T-helper 2 cell treated with Interferon-gamma antibody and Interleukin-4, amounts not matched to agents 100 ng/mL and 5 ng/mL, for 36 hours (primary cell): ENCODE measurements at regions not wholly inside any gene's neighbourhood (a gene's known extent, or its start where the extent isn't known, plus 50 kb on each side); places are given as distances from the start of the nearest gene placed in this dataset.

Experiments
- intact Hi-C: fragments of 100-400 bp; cut with micrococcal nuclease; formaldehyde crosslinking; loops from one replicate; pipeline ENCODE4 v1.15.1; 2023

DNA sequence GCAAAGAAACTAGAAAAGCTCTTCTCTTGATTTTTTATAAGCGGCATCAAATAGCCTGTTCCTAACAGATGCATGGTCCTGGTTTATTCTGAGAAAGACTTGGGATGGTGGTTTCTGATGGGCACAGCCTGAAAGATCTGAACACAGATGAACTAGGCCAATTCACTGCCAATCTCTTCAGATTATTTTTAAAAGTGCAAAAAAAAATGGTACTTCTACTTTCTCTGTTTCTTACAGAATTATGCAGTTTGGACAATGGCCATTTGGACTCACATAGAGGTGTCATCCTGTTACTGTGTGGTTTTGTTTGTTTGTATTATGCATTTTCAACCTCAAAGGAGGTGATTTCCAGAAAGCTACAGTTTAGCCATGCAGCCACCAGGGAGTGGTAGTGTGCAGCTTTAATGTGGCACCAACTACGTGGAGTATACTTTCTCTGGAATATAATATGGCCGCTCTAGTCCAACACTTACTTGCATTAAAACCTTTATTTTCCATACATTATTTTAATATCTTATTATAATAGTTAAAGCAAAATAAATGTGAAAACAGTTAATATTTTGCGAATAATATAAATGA is 469.8 kb upstream of the KIRREL3 start:
- intact Hi-C loops: no loop called here

DNA sequence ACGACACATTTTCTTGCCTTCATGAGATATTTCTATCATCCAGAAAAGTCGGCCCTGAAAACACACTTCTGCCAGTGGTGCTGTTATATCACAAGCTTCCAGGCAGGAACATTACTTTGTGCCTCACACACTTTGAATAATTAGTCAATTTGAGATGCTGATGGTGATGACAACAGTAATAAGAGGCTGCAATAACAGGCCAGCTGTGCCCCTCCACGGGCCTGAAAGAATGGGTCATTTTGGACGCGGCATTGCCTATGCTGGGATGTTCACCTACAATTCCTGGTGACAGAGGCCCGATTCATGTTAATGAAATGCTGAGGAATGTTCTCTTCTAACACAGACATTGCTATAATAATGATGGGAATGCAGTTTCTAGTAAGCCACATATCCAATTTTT is 463.8 kb upstream of the KIRREL3 start:
- intact Hi-C loops: no loop called here

DNA sequence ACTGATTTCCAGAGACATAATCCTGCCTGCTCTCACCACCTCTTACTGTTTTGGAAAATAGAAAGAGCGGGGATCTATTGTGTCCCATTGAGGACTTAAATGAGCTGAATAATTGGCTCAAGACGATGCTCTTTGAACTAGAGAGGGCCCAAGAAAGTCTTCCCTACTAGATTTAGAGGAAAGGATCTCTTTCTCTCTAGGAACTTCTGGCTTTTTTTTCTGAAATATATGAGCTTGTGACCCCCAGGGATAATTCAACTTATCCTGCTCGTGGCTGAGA is 461.4 kb upstream of the KIRREL3 start:
- intact Hi-C loops: no loop called here

DNA sequence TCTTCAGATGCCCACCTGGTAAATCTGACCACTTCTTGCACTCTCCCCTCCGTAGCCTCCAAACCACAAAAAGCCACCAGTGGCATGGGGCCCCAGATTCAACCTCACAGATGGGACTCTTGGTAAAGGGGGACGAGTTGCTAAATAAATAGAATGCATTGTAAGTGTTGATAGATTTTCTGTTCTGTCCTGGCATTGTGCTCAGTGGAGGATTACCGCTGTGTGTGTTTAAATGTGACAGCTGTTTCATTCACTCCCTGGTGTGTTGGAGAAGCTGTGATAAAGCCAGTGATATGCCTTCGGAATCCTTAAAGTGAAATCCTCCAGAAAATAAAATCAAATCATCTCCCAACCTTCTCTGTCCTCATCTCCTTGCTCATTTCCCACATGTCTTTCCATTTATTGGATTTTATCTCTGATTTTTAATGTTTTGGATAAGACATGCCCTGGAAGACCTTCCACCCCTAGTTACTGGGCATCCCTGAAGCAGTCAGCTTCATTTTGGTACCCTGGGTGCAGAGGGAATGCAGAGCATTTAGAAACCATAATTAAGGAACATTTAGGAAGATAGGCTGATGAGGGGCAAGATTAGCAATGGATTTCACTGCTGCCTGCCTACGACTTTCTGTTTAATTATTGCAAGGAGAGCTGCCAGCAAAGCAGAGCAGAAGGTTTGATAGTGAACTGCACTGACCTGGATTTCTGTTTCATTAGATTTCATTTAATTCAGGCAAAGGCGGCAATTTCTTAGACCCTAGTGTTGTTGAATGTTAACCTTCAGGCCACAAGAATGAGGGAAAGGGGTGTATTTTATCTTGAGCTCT is 460.9 kb upstream of the KIRREL3 start:
- intact Hi-C loops: no loop called here

DNA sequence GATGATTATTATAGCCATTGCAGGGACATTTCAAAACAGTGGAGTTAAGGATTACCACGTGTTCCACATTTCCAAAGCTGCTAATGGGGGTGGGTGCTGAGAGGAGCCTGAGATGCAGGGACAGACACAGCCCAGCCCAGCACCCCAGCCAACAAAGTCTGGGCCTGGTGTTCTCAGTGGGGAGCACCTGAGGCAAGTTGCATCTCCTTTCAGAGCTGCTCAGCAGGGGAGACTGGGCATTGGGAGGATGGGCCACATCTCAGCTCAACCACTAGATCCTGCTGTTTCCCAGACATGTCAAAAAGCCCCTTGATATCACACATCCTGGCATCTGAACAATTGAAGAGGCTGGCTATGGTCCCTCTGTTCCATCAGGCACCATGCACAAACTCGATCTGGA is 458.0 kb upstream of the KIRREL3 start:
- intact Hi-C loops: no loop called here

DNA sequence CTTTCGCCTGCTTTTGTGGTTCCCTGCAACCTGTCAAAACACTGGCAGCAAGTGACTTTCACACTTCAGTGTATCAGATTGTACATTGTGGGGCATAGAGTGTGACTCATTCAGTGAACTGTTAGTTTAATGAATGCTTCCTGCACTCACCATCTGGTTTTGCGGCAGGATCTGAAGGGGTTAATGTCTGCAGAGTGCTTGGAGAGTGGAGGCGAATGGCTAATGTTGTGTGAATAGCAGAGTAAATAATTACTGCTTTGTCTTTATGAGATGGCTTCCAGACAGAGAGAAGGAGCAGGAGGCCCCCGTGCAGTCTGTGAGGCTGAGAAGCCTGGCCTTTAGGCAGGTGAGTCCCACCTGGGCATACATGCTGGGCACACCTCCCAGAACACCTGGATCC is 454.3 kb upstream of the KIRREL3 start:
- intact Hi-C loops: no loop called here

DNA sequence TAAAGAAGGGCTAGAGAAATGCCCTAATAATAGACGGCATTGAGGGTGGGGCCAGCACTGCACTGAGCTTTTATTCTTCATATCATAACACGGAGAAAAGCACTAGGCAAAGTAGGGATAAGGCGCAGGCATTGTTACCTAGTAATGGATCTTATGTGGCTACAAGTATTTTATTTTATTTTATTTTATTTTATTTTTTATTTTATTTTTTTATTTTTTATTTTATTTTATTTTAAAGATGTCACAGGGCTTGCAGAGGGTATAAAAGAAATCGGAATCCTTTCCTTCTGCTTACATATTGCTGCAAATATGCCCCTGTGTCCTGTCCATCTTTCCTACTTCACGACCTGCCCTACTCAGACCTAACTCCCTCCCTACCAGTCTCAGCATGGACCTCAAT is 452.0 kb upstream of the KIRREL3 start:
- intact Hi-C loops: no loop called here

DNA sequence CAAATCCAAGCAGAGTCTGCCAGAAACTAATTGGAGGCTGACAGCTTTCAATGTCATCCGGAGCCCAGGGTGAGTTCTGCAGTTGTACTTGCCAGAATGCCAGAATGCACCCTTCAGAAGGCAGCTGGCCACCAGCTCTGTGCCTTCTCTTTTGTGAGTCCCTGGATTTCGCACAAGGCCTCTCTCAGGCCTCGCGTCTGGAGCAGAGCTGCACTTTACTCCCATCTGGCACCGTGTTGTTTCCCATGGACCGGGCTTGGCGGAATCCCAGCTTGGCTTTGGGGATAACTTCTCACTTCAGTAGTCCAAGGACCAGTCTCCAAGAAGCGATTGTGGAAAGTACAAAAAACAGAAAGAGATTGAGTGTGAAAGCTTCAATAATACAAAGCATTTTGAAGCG is 451.3 kb upstream of the KIRREL3 start:
- intact Hi-C loops: no loop called here

DNA sequence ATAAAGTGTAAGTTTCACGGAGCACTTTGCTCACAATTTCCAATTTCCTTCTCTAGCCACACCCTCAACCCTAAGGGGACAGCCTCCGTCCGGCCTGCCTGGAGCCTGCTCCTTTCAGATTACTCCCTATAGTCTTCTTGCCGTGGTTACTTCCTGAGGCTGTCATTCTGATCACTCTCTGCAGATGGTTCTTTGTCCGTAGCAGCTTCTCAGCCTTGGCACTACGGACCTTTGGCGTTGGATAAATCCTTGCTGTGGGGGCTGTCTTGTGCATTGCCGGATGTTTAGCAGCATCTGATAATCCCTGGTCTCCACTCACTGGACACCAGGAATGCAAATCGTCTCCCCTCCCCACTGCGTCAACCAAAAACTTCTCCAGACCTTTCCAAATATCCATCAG is 447.5 kb upstream of the KIRREL3 start:
- intact Hi-C loops: no loop called here

DNA sequence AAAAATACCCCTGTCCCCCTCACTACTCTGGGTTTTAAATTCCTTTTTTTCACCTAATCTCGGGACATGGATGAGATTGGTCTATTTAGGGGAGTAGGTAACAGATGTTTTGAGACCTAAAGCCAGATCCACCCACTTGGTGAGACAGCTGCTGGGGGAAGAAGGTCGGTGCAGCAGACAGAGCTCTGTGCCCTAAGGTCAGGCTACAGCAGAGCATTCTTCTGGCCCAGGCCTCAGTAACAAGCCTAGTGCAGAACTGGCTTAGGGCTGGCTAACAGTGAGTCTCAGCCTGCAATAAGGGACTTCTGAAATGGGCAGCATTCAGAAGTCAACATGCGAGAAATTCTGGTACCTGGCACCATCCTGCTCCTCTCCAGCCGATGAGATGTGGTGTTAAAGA is 444.9 kb upstream of the KIRREL3 start:
- intact Hi-C loops: no loop called here

DNA sequence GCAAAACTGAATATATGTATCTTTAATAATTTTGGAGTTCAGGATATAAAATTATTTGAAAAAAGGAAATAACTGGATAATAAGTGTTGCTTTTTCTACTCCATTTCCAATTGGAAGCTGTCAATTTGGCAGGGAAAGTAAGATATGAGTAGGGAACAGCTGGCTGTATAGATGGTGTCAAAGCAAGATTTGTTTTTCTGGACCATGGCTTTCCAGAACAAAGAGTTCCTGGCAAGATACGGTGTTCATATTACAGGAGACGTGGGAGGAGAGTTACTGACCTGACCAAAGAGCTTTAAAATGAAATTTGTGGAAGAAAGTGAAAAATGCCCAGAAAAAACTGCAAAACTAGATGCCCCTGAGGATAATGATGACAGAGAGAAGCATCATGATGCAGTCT is 442.7 kb upstream of the KIRREL3 start:
- intact Hi-C loops: no loop called here

DNA sequence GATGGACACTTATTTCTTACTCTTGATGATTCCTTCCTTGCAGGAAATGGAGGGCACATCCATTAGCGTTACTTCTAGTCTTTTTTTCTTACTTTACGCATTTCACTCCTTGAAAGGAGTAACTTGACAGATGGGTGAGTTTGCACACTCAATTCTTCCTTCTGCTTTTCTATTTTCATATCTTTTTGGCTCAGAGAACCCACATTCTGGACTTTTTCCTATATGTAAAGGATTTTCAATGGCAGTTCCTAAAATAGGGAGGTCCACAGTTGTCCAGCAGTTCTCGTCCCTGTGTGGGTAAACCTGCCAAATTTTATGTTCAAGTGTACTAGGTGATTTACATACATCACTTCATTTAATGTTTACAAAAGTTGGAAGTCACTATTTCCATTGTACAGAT is 440.0 kb upstream of the KIRREL3 start:
- intact Hi-C loops: no loop called here

DNA sequence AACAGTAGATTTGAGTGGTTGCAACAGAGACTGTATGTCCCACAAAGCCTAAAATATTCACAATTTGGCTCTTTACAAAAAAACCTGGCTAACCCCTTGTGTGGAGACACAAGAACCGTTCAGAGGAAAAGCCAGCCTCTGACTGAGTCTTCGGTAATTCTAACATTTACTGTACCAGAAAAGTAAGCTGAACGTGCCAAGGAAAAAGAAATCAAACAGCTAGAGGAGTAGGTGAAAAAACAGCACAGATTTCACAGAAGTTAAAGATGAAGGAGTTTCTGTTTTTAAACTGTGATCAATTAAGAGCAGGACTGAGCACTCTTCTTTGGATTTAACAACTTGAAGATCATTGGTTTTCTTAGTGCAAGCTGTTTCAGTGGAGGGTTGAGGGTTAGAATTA is 424.7 kb upstream of the KIRREL3 start:
- intact Hi-C loops: no loop called here

DNA sequence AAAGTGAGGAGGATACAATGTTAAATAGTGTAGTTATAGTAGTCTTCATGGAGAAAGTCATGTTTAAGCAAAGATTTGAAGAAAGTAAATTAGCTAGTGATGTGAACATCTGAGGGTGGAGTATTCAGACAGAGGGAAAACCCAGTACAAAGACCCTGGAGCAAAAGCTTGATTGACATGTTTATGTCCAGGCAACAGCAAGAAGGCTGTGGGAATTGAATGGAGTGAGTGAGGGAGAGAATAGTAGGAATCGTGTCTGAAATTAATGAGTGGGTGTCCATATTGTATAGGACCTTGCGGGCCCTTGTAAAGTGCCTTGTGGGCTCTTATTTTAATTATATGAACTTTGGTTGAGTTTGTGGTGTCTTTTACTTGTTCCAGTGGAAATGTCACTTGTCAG is 424.1 kb upstream of the KIRREL3 start:
- intact Hi-C loops: no loop called here

DNA sequence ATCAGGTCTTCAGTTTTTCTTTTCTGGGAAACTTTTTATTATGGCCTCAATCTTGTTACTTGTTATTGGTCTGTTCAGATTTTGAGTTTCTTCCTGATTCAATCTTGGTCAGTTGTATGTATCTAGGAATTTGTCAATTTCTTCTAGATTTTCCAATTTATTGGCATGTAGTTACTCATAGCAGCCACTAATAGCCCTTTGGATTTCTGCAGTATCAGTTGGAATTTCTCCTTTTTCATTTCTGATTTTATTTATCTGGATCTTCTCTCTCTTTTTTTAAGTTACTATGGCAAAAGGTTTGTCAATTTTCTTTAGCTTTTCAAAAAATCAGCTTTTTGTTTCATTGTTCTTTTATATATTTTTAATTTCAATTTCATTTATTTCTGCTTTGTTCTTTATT is 419.6 kb upstream of the KIRREL3 start:
- intact Hi-C loops: no loop called here

DNA sequence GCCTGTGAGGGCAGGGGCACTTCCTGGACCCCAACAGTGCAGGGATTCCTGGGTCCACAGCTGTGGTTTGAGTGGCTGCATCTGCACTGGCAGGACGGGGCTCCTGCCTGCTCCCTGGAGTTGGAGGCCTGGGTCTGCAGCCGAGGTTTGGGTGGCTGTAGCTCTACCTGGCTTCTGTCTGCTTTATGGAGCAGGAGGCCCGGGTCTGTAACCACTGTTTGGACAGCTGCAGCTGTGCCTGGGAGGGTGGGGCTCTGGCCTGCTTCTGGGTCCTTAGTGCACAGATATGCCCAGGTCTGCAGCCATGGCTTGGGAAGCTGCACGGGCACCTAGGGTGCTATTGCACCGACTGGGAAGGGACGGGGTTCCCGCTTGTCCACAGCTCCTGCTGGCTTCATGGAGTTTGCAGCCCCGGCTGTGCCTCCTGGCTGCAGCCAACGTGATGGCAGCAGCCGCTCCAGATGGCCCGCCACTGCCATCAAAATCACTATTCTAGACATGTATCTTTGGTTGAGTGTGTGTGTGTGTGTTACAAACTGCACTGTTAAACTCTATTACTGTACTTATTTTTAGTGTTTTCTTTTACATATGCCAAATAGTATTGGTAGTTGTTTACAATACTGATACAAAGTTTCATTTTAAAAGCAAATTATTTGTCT is 412.3 kb upstream of the KIRREL3 start:
- intact Hi-C loops: no loop called here

DNA sequence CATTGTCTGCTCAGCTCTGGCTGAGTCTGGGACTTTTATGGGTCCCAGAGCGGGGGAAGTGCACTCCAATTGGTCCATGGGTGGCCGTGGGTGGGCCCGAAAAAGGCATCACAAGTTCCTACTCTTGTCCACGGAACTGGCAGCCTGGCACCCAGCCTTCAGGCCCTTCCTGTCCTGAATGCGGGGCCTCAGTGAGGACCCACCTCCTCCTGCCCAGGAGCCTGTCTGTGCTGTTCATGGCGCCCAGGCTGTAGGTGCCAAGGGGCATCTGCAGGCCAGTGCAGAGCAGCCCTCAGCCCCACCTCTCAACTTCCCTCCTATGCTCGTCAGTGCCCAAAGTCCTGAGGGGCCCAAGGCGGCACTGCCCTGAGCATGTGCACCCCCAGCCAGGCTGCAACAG is 411.7 kb upstream of the KIRREL3 start:
- intact Hi-C loops: no loop called here

DNA sequence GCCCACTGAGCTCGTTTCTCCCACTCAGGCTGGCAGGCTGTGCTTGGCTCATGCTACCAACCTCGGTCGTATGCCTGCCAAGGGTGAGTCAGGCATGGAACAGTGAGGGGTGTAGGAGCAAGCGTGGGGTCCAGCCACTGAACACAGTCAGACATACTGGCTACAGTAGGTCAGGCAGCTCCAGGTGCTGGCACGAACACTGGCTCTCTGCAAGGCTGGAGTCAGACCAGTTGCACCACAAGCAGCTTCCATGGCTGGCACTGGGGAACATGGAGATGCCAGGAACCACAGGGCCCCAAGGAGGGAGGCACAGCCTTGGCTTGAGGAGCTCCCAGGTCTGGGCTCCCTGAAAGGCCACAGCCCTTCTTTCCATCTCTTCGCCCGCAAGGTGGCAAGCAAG is 410.7 kb upstream of the KIRREL3 start:
- intact Hi-C loops: no loop called here

DNA sequence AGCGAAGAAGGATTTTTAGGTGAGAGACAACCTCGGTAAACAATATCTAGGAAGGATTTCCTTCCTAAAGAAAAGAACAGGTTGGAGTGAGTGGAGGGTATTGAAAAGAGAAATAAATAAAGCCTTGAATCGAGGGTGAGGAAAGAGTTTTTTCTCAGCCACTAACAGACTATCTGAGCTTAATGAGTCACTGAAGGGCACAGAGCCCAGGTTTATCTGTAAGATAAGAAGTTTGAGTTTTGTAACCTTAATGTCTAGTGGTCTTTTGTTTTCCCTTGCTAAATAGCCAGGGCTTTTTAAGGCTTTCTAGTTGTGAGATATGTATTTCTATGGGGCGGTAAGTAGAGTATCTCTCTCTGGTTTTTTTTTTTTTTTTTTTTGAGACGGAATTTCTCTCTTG is 394.5 kb upstream of the KIRREL3 start:
- intact Hi-C loops: no loop called here

DNA sequence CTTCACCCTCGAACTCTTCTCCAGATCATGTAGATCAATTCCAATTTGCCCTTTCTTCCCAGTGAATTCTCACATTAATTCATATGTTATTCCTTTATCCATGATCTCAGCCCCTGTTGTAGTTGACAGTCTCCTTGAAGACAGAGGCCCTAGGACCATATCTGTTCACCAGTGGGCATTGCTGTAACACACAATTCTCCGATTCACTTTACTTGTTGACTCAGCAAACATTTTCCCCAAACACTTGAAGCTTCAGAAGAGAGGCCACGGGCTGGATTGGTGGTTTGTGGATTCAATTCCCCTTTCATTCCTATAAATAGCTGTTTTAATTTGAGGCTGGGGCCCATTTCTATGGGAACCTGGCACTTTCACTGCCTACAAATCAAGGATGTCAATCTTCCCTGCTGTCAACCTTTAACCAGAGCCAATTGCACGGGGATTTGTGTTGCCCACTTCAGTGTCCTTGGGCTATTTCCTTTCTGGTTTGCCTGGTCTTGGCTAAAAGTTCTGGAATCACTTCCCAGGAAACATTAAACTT is 393.0 kb upstream of the KIRREL3 start:
- intact Hi-C loops: no loop called here

DNA sequence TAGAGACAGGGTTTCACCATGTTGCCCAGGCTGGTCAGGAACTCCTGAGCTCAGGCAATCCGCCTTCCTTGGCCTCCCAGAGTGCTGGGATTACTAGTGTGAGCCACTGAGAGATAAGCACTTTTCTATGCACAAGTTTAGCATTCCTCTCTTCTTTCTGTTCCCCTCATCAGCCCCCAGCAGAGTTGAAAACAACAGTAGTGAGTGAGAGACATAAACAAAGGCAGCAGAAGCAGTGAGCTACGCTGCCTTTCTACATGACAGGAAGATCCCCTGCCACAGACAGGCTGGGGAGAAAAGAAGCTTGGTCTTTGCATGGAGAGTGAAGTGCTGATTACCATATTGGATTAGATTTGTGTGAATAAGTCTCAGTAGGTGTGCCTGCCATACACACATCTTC is 392.0 kb upstream of the KIRREL3 start:
- intact Hi-C loops: no loop called here

DNA sequence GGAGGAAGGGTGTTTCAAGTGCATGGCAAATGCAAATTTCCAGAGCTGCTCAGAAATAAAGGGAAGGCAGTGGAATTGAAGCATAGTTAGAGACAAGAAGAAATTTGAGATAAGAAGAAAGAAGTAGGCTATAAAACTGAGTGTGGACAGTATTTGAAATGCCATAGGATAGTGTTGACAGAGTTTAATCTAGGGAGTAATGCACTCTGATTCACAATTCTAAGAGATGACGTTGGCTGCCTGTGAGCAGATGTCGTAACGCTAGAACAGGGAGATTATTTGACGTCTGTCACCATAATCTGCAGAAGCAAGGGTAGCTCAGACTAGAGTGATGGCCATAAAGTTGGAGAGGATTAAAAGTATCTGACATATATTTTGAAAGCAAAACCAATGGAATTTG is 389.9 kb upstream of the KIRREL3 start:
- intact Hi-C loops: no loop called here

DNA sequence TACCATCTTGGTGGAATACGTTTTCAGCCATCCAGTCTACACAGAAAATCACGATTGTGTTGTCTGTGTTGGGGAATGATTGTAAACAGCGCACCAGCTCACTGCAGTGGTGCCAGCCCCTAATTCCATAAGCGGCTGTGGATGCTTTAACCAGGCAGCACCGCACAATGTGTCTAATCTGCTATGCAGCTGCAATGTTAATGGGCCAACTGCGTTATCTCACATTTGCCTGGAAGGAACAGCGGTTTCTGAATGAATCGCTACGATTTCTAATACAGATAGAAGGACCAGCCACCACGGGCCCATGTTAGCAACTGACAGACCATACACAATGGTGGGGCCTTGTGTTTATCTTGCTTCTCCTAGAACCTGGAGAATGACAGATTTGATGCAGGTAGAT is 384.5 kb upstream of the KIRREL3 start:
- intact Hi-C loops: no loop called here
